ENCODE measurements at regions not wholly inside any gene's neighbourhood (a gene's known extent, or its start where the extent isn't known, plus 50 kb on each side); places are given as distances from the start of the nearest gene placed in this dataset.

DNA sequence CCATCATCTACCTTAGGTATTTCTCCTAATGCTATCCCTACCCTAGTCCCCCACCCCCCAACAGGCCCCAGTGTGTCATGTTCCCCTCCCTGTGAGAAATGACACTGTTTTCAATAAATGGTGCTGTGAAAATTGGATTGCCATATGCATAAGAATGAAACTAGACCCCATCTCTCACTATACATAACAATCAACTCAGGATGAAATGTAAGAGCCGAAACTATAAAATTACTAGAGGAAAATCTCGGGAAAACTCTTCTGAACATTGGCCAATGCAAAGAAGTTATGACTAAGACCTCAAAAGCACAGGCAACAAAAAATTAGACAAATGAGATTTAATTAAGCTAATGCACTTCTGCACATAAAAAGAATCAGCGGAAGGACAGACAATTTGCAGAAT is 138.2 kb downstream of the SUCLA2 start:
- Histone ChIP-seq H2BK12ac (ENCODE audit: low read length) (no peak overlapping the region), H3K36me3 (replicated peaks in 1 of 2; ENCODE audit: control insufficient read depth in 2 of 2, insufficient read depth in 2 of 2, low read length in 2 of 2) (no peaks in the 10 kb centered on the region), H2BK15ac (ENCODE audit: low read length) (no peak overlapping the region), H2BK5ac (ENCODE audit: low read length) (no peak overlapping the region), H3K23ac (ENCODE audit: low read depth, low read length, poor library complexity) (no peak overlapping the region), H3K4me3 (ENCODE audit: low read length in 2 of 2) (no peak overlapping the region), H3K4me2 (ENCODE audit: insufficient read depth, low read length, poor library complexity, severe bottlenecking) (no peak overlapping the region), H4K8ac (ENCODE audit: low read depth, low read length) (no peak overlapping the region), H3K14ac (ENCODE audit: low read length) (no peak overlapping the region), H3K9ac (ENCODE audit: low read depth, low read length, poor library complexity) (no peak overlapping the region), H3K9me3 (replicated peaks in 1 of 2; ENCODE audit: control insufficient read depth in 2 of 2, insufficient read depth in 1 of 2, low read depth in 1 of 2, low read length in 2 of 2) (no peaks in the 10 kb centered on the region), H2AK5ac (ENCODE audit: low read depth, low read length) (no peak overlapping the region), H4K91ac (ENCODE audit: low read depth, low read length, poor library complexity) (no peak overlapping the region), H3K18ac (ENCODE audit: low read length) (no peak overlapping the region), H2AFZ (ENCODE audit: low read length) (no peak overlapping the region), H3K27ac (replicated peaks; ENCODE audit: low read length) (no peak overlapping the region), H3K4ac (ENCODE audit: low read length) (no peak overlapping the region), H3K27me3 (ENCODE audit: control insufficient read depth in 3 of 3, insufficient read depth in 3 of 3, low read depth in 1 of 3, low read length in 3 of 3) (no peaks in the 10 kb centered on the region), H2BK120ac (ENCODE audit: low read depth, low read length) (no peak overlapping the region), H3K4me1 (ENCODE audit: control insufficient read depth in 2 of 2, insufficient read depth in 1 of 2, low read depth in 1 of 2, low read length in 2 of 2) (no peaks in the 10 kb centered on the region), H3K79me1 (ENCODE audit: low read depth, low read length) (no peaks in the 10 kb centered on the region)
- WGBS, 2 donors (ENCODE audit: extremely low coverage in 2 of 2, insufficient read length in 2 of 2, insufficient replicate concordance in 1 of 2) = no CpG with 5 or more reads among the region's 3 CpGs
- no peak for DNase-seq (ENCODE audit: low spot score)

DNA sequence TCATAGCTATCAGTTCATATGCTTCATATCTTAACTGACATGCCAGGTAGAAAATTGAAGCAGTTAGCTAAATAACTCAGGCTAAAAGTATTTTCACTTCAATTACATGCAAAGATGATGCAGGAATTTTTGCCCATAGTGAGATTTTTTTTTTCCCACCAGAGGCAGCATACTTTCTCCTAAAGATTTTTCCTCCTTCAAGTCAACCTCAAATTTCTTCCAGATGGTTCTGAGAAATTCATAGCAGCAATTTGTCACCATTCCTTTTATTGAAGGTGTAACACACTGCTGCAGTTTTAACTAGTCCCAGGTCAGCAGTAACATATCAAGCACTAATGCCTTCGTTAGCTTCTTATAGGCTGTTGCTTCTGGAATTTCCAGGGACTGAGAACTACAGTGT is 141.9 kb downstream of the SUCLA2 start:
- no peak overlapping the region for H2BK15ac ChIP-seq (ENCODE audit: low read length)
- H3K14ac ChIP-seq (ENCODE audit: low read length) = no peak overlapping the region
- no peak overlapping the region for H3K18ac ChIP-seq (ENCODE audit: low read length)
- no peak overlapping the region for H3K27ac ChIP-seq (replicated peaks; ENCODE audit: low read length)
- H3K79me1 ChIP-seq (ENCODE audit: low read depth, low read length) = no peaks in the 10 kb centered on the region
- no peaks in the 10 kb centered on the region for H3K4me1 ChIP-seq (ENCODE audit: control insufficient read depth in 2 of 2, insufficient read depth in 1 of 2, low read depth in 1 of 2, low read length in 2 of 2)
- no peak overlapping the region for H2BK120ac ChIP-seq (ENCODE audit: low read depth, low read length)
- no peak overlapping the region for H3K4ac ChIP-seq (ENCODE audit: low read length)
- no peak overlapping the region for H3K23ac ChIP-seq (ENCODE audit: low read depth, low read length, poor library complexity)
- no peaks in the 10 kb centered on the region for H3K9me3 ChIP-seq (replicated peaks in 1 of 2; ENCODE audit: control insufficient read depth in 2 of 2, insufficient read depth in 1 of 2, low read depth in 1 of 2, low read length in 2 of 2)
- no peak overlapping the region for H2BK5ac ChIP-seq (ENCODE audit: low read length)
- H3K4me2 ChIP-seq (ENCODE audit: insufficient read depth, low read length, poor library complexity, severe bottlenecking) = no peak overlapping the region
- no peak overlapping the region for H4K91ac ChIP-seq (ENCODE audit: low read depth, low read length, poor library complexity)
- no peak overlapping the region for H2BK12ac ChIP-seq (ENCODE audit: low read length)
- no peaks in the 10 kb centered on the region for H3K36me3 ChIP-seq (replicated peaks in 1 of 2; ENCODE audit: control insufficient read depth in 2 of 2, insufficient read depth in 2 of 2, low read length in 2 of 2)
- H3K4me3 ChIP-seq (ENCODE audit: low read length in 2 of 2) = no peak overlapping the region
- no peak overlapping the region for H2AFZ ChIP-seq (ENCODE audit: low read length)
- H3K9ac ChIP-seq (ENCODE audit: low read depth, low read length, poor library complexity) = no peak overlapping the region
- no CpG with 5 or more reads among the region's 1 CpG for WGBS, 2 donors (ENCODE audit: extremely low coverage in 2 of 2, insufficient read length in 2 of 2, insufficient replicate concordance in 1 of 2)
- DNase-seq (ENCODE audit: low spot score) = no peak
- no peak overlapping the region for H4K8ac ChIP-seq (ENCODE audit: low read depth, low read length)
- no peaks in the 10 kb centered on the region for H3K27me3 ChIP-seq (ENCODE audit: control insufficient read depth in 3 of 3, insufficient read depth in 3 of 3, low read depth in 1 of 3, low read length in 3 of 3)
- H2AK5ac ChIP-seq (ENCODE audit: low read depth, low read length) = no peak overlapping the region

DNA sequence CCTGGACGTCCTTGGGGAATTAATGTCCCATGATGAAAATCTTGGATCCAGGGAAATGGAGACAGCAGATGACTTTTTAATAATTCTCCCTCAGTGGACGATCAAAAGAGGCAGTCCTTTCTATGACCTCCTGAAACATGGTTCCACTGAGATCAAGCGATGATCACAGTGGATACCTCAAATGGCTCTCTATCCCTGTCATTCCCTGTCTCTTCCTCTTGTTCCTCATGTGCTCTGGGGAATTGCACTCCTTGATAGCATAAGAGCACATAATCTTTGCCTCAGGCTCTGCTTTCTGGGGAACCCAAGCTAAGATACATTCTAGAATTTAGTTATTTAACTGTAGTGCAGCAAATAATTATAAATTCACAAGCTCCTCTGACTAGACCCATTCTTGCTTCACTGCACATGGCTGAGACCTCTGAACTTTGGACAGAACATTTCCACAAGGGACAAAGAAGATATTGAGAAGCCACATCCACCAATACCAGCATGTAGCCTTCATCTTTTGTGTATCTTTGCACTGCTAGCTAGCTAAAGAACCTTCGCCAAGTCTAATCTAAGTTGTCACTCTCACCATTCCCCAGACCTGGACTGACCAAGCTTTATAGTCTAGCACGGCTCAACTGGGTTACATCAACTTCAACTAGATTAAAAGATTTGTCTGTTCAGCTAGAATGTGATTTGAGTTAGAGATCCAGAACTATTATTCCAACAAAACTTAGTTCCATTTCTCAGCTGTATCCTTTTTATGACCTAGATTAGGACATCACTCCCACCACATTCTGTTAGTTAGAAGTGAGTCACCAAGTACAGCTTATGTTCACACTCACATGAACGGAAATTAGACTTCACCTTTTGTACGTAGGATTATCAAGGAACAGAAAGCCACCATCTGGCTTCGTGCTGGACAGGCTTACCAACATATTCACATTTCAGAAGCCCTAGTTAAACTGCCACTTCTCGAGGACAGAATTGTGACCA is 142.7 kb downstream of the SUCLA2 start:
- H2AFZ ChIP-seq (ENCODE audit: low read length) = no peak overlapping the region
- H3K4me2 ChIP-seq (ENCODE audit: insufficient read depth, low read length, poor library complexity, severe bottlenecking) = no peak overlapping the region
- no peak overlapping the region for H2BK5ac ChIP-seq (ENCODE audit: low read length)
- no peak overlapping the region for H4K8ac ChIP-seq (ENCODE audit: low read depth, low read length)
- H3K36me3 ChIP-seq (replicated peaks in 1 of 2; ENCODE audit: control insufficient read depth in 2 of 2, insufficient read depth in 2 of 2, low read length in 2 of 2) = no peaks in the 10 kb centered on the region
- no peak overlapping the region for H2BK15ac ChIP-seq (ENCODE audit: low read length)
- no peak overlapping the region for H3K23ac ChIP-seq (ENCODE audit: low read depth, low read length, poor library complexity)
- no peaks in the 10 kb centered on the region for H3K4me1 ChIP-seq (ENCODE audit: control insufficient read depth in 2 of 2, insufficient read depth in 1 of 2, low read depth in 1 of 2, low read length in 2 of 2)
- no peaks in the 10 kb centered on the region for H3K9me3 ChIP-seq (replicated peaks in 1 of 2; ENCODE audit: control insufficient read depth in 2 of 2, insufficient read depth in 1 of 2, low read depth in 1 of 2, low read length in 2 of 2)
- H3K4me3 ChIP-seq (ENCODE audit: low read length in 2 of 2) = no peak overlapping the region
- H3K79me1 ChIP-seq (ENCODE audit: low read depth, low read length) = no peaks in the 10 kb centered on the region
- no peak overlapping the region for H3K4ac ChIP-seq (ENCODE audit: low read length)
- no peak overlapping the region for H3K9ac ChIP-seq (ENCODE audit: low read depth, low read length, poor library complexity)
- no peak for DNase-seq (ENCODE audit: low spot score)
- H3K27me3 ChIP-seq (ENCODE audit: control insufficient read depth in 3 of 3, insufficient read depth in 3 of 3, low read depth in 1 of 3, low read length in 3 of 3) = no peaks in the 10 kb centered on the region
- WGBS, 2 donors (ENCODE audit: extremely low coverage in 2 of 2, insufficient read length in 2 of 2, insufficient replicate concordance in 1 of 2) = no CpG with 5 or more reads among the region's 9 CpGs
- H2BK120ac ChIP-seq (ENCODE audit: low read depth, low read length) = no peak overlapping the region
- no peak overlapping the region for H2AK5ac ChIP-seq (ENCODE audit: low read depth, low read length)
- no peak overlapping the region for H3K27ac ChIP-seq (replicated peaks; ENCODE audit: low read length)
- H3K14ac ChIP-seq (ENCODE audit: low read length) = no peak overlapping the region
- H4K91ac ChIP-seq (ENCODE audit: low read depth, low read length, poor library complexity) = no peak overlapping the region
- H2BK12ac ChIP-seq (ENCODE audit: low read length) = no peak overlapping the region
- H3K18ac ChIP-seq (ENCODE audit: low read length) = no peak overlapping the region

DNA sequence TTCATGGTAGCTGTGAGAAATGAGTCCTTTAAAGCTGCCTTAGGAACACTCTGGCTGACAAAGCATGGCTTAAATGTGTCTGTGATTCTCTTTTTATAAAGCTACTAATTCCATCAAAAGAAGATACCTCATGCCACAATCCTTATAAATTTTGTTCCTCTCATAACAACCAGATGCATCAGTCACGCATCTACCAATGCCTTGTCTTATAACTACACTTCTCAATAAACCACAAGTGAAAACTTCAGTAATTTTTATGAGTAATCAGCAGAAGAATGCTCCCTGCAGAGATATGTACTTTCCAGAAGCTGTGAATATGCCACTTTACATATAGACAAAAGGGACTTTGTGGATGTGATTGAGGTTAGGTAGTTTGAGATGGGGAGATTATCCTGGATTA is 147.8 kb downstream of the SUCLA2 start:
- no peak overlapping the region for H2BK120ac ChIP-seq (ENCODE audit: low read depth, low read length)
- no peak overlapping the region for H2BK12ac ChIP-seq (ENCODE audit: low read length)
- H3K4me3 ChIP-seq (ENCODE audit: low read length in 2 of 2) = no peak overlapping the region
- no peaks in the 10 kb centered on the region for H3K36me3 ChIP-seq (replicated peaks in 1 of 2; ENCODE audit: control insufficient read depth in 2 of 2, insufficient read depth in 2 of 2, low read length in 2 of 2)
- no peaks in the 10 kb centered on the region for H3K79me1 ChIP-seq (ENCODE audit: low read depth, low read length)
- H3K27ac ChIP-seq (replicated peaks; ENCODE audit: low read length) = no peak overlapping the region
- no peak overlapping the region for H3K14ac ChIP-seq (ENCODE audit: low read length)
- no peaks in the 10 kb centered on the region for H3K27me3 ChIP-seq (ENCODE audit: control insufficient read depth in 3 of 3, insufficient read depth in 3 of 3, low read depth in 1 of 3, low read length in 3 of 3)
- no peaks in the 10 kb centered on the region for H3K4me1 ChIP-seq (ENCODE audit: control insufficient read depth in 2 of 2, insufficient read depth in 1 of 2, low read depth in 1 of 2, low read length in 2 of 2)
- no peak overlapping the region for H3K18ac ChIP-seq (ENCODE audit: low read length)
- no peak overlapping the region for H3K9ac ChIP-seq (ENCODE audit: low read depth, low read length, poor library complexity)
- DNase-seq (ENCODE audit: low spot score) = no peak
- H4K91ac ChIP-seq (ENCODE audit: low read depth, low read length, poor library complexity) = no peak overlapping the region
- no peak overlapping the region for H2AK5ac ChIP-seq (ENCODE audit: low read depth, low read length)
- H2BK15ac ChIP-seq (ENCODE audit: low read length) = no peak overlapping the region
- no peak overlapping the region for H2AFZ ChIP-seq (ENCODE audit: low read length)
- H3K4me2 ChIP-seq (ENCODE audit: insufficient read depth, low read length, poor library complexity, severe bottlenecking) = no peak overlapping the region
- H3K23ac ChIP-seq (ENCODE audit: low read depth, low read length, poor library complexity) = no peak overlapping the region
- no peak overlapping the region for H3K4ac ChIP-seq (ENCODE audit: low read length)
- no peak overlapping the region for H4K8ac ChIP-seq (ENCODE audit: low read depth, low read length)
- H2BK5ac ChIP-seq (ENCODE audit: low read length) = no peak overlapping the region
- H3K9me3 ChIP-seq (replicated peaks in 1 of 2; ENCODE audit: control insufficient read depth in 2 of 2, insufficient read depth in 1 of 2, low read depth in 1 of 2, low read length in 2 of 2) = no peaks in the 10 kb centered on the region
- no CpG with 5 or more reads among the region's 1 CpG for WGBS, 2 donors (ENCODE audit: extremely low coverage in 2 of 2, insufficient read length in 2 of 2, insufficient replicate concordance in 1 of 2)
